Keratinocyte (primary cell): ENCODE measurements at regions not wholly inside any gene's neighbourhood (a gene's known extent, or its start where the extent isn't known, plus 50 kb on each side); places are given as distances from the start of the nearest gene placed in this dataset.

ENCODE experiments used
- DNase-seq: peaks from one replicate; pipeline ENCODE4 v3.0.0-alpha.2; 2011; ENCODE audit warnings: low read depth, missing footprints, low spot score
- FAIRE-seq: peaks from 2 replicates; lab custom pipeline; 2011; peaks lifted over from hg19 to GRCh38; lab: Jason Lieb, UNC
- H2AFZ ChIP-seq: 2 replicates; pipeline ENCODE4 v1.6.0; 2012; ENCODE audit warnings: low read length, control low read depth, inconsistent platforms; ENCODE audit not compliant: control insufficient read depth
- H3K27ac ChIP-seq: 2 replicates; pipeline ENCODE4 v1.5.1; 2011; ENCODE audit warnings: low read length; ENCODE audit not compliant: control insufficient read depth, insufficient read depth
- H3K27me3 ChIP-seq: 3 replicates; pipeline ENCODE4 v1.6.0; 2011; ENCODE audit warnings: low read length; ENCODE audit not compliant: control insufficient read depth, insufficient read depth; ENCODE audit errors: extremely low read depth
- H3K36me3 ChIP-seq, 2 experiments: 2 replicates in 1 of 2; 3 replicates in 1 of 2; pipeline ENCODE4 v1.5.1; 2011; ENCODE audit warnings: low read length in 2 of 2, mild to moderate bottlenecking in 1 of 2; ENCODE audit not compliant: control insufficient read depth in 2 of 2, insufficient read depth in 2 of 2; ENCODE audit errors: extremely low read depth in 1 of 2
- H3K4me1 ChIP-seq: 3 replicates; pipeline ENCODE4 v1.5.1; 2011; ENCODE audit warnings: low read length; ENCODE audit not compliant: control insufficient read depth, insufficient read depth; ENCODE audit errors: extremely low read depth
- H3K4me2 ChIP-seq: 3 replicates; pipeline ENCODE4 v1.6.0; 2011; ENCODE audit warnings: low read depth, low read length; ENCODE audit not compliant: control insufficient read depth, insufficient read depth; ENCODE audit errors: extremely low read depth
- H3K4me3 ChIP-seq, 3 experiments: fragments of 200-600 bp in 1 of 3; sonication (generic) in 1 of 3; 2 replicates in 2 of 3; 3 replicates in 1 of 3; pipeline ENCODE4 v1.5.1; 2011 to 2016; ENCODE audit warnings: low read length in 3 of 3, mild to moderate bottlenecking in 3 of 3, control low read depth in 2 of 3, inconsistent platforms in 1 of 3, low read depth in 1 of 3, mixed read lengths in 1 of 3, mixed run types in 1 of 3, moderate library complexity in 1 of 3; ENCODE audit not compliant: control insufficient read depth in 2 of 3, insufficient read depth in 2 of 3; ENCODE audit errors: extremely low read depth in 1 of 3
- H3K79me2 ChIP-seq: 2 replicates; pipeline ENCODE4 v1.6.0; 2012; ENCODE audit warnings: low read length; ENCODE audit not compliant: control insufficient read depth, insufficient read depth
- H3K9ac ChIP-seq: 3 replicates; pipeline ENCODE4 v1.6.0; 2011; ENCODE audit warnings: low read length; ENCODE audit not compliant: control insufficient read depth, insufficient read depth; ENCODE audit errors: extremely low read depth
- H3K9me1 ChIP-seq: 3 replicates; pipeline ENCODE4 v1.6.0; 2011; ENCODE audit warnings: low read length; ENCODE audit not compliant: control insufficient read depth, insufficient read depth; ENCODE audit errors: extremely low read depth
- H3K9me3 ChIP-seq: 2 replicates; pipeline ENCODE4 v1.5.1; 2012; ENCODE audit warnings: low read depth, low read length; ENCODE audit not compliant: control insufficient read depth
- H4K20me1 ChIP-seq: 3 replicates; pipeline ENCODE4 v1.6.0; 2011; ENCODE audit warnings: low read length; ENCODE audit not compliant: control insufficient read depth, insufficient read depth; ENCODE audit errors: extremely low read depth
- CTCF ChIP-seq, 3 experiments: IDR thresholded peaks in 1 of 3; conservative IDR thresholded peaks in 1 of 3; optimal IDR thresholded peaks in 1 of 3; 2 replicates in 2 of 3; 3 replicates in 1 of 3; pipeline versions ENCODE3 to v1.5.1; 2011; ENCODE audit warnings: low read length in 3 of 3, mild to moderate bottlenecking in 3 of 3, moderate library complexity in 2 of 3, control low read depth in 1 of 3, inconsistent platforms in 1 of 3; ENCODE audit not compliant: insufficient read depth in 2 of 3; ENCODE audit errors: extremely low read depth in 1 of 3
- EZH2 ChIP-seq: IDR thresholded peaks from one replicate; pipeline ENCODE4 v1.6.1; 2012; ENCODE audit warnings: inconsistent platforms, mild to moderate bottlenecking, low read length, moderate library complexity
- dilution Hi-C: fragments of 300-500 bp; cut with MboI; formaldehyde crosslinking; loops from one replicate; pipeline ENCODE4 v1.7.0; 2020; ENCODE audit warnings: low sequenced_read_pairs; ENCODE audit not compliant: extremely low pct_ligation_motif_present

DNA sequence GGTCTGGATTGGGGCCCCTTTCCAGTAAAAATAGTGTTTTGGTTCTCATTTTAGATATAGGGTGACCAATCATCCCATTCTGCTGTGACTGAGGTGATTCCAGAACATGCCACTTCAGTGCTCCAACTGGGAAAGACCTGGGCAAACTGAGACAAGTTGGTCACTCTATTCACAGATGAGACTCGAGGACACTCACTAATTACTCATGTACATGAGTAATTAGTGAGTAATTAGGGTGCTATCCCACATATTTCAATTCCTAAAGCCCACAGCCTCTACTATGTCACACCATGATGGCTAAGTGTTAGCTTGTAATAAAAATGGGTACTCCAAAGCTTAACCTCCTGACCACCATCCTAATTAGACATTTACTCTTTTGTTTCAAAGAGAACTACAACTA lies 86.0 kb downstream of the CBLN4 start:
- no peaks in the 10 kb centered on the region for H3K9me3 ChIP-seq
- no peak overlapping the region for H2AFZ ChIP-seq
- dilution Hi-C loops = no loop called here
- no peaks in the 10 kb centered on the region for H3K36me3 ChIP-seq
- no peaks in the 10 kb centered on the region for H3K9me1 ChIP-seq
- no peak overlapping the region for H3K27ac ChIP-seq
- H3K4me3 ChIP-seq = no peak overlapping the region
- H3K27me3 ChIP-seq = no peaks in the 10 kb centered on the region
- H3K4me2 ChIP-seq = no peak overlapping the region
- no peaks in the 10 kb centered on the region for H3K79me2 ChIP-seq
- FAIRE-seq (peak; percentile 48), DNase-seq (peak; percentile 30)
- TF ChIP-seq EZH2 (no peak), CTCF (optimal IDR thresholded peaks at IDR 0.05 in 1 of 3, IDR thresholded peaks at IDR 0.05 in 1 of 3, conservative IDR thresholded peaks at IDR 0.05 in 1 of 3; ENCODE audit: extremely low read depth in 1 of 3, insufficient read depth in 2 of 3, low read length in 3 of 3) (no peak)
- peaks cover 6% of the 10 kb centered on the region for H3K4me1 ChIP-seq
- no peak overlapping the region for H3K9ac ChIP-seq
- H4K20me1 ChIP-seq = no peaks in the 10 kb centered on the region

DNA sequence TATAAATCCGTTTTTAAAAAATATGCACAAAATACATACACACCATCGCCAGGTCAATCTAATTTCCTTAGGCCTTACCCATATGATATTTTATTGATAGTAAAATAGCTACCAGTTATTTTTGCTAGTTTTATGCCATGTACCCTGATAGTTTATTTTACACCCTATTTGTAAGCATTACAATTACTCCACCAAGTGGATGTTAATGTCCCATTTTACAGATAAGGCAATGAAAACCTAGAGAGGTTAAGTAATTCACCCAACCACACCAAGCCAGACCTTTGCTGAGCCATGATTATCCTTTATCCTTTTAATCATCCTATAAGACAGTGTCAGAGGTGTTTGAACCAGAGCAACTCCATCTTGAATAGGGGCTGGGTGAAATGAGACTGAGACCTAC lies 86.8 kb downstream of the CBLN4 start:
- no peak overlapping the region for H3K4me2 ChIP-seq
- TF ChIP-seq EZH2 = no peak
- TF ChIP-seq CTCF (optimal IDR thresholded peaks at IDR 0.05 in 1 of 3, IDR thresholded peaks at IDR 0.05 in 1 of 3, conservative IDR thresholded peaks at IDR 0.05 in 1 of 3; ENCODE audit: extremely low read depth in 1 of 3, insufficient read depth in 2 of 3, low read length in 3 of 3) = no peak
- H3K27ac ChIP-seq = no peak overlapping the region
- DNase-seq = no peak
- dilution Hi-C loops = no loop called here
- no peak overlapping the region for H3K9ac ChIP-seq
- H3K4me3 ChIP-seq = no peak overlapping the region
- H3K79me2 ChIP-seq = no peaks in the 10 kb centered on the region
- H4K20me1 ChIP-seq = no peaks in the 10 kb centered on the region
- no peak for FAIRE-seq
- no peaks in the 10 kb centered on the region for H3K9me1 ChIP-seq
- H3K4me1 ChIP-seq = peaks cover 6% of the 10 kb centered on the region
- no peaks in the 10 kb centered on the region for H3K36me3 ChIP-seq
- no peak overlapping the region for H2AFZ ChIP-seq
- H3K9me3 ChIP-seq = no peaks in the 10 kb centered on the region
- no peaks in the 10 kb centered on the region for H3K27me3 ChIP-seq
